GM13976 (cell line): ENCODE measurements at regions not wholly inside any gene's neighbourhood (a gene's known extent, or its start where the extent isn't known, plus 50 kb on each side); places are given as distances from the start of the nearest gene placed in this dataset.

ENCODE experiments used
- DNase-seq: peaks from one replicate; pipeline ENCODE4 v3.0.0; 2012; ENCODE audit warnings: low spot score
- in situ Hi-C: fragments of 300-500 bp; cut with MboI; formaldehyde crosslinking; loops from one replicate; pipeline ENCODE4 v1.12.0; 2022; ENCODE audit warnings: low sequenced_read_pairs, mixed read lengths, inconsistent platforms; ENCODE audit not compliant: unreplicated experiment
- TF ChIP-seq, protein P1 (sequence below): IDR thresholded peaks from 2 replicates; pipeline ENCODE4 v1.5.1; 2012; ENCODE audit warnings: borderline replicate concordance, mild to moderate bottlenecking; ENCODE audit not compliant: insufficient read depth; ENCODE audit errors: extremely low read depth, missing control alignments, control extremely low read depth

GRCh38 chr14:71701990-71702389, 230.2 kb upstream of the RGS6 start:
- TF ChIP-seq, protein P1, sequence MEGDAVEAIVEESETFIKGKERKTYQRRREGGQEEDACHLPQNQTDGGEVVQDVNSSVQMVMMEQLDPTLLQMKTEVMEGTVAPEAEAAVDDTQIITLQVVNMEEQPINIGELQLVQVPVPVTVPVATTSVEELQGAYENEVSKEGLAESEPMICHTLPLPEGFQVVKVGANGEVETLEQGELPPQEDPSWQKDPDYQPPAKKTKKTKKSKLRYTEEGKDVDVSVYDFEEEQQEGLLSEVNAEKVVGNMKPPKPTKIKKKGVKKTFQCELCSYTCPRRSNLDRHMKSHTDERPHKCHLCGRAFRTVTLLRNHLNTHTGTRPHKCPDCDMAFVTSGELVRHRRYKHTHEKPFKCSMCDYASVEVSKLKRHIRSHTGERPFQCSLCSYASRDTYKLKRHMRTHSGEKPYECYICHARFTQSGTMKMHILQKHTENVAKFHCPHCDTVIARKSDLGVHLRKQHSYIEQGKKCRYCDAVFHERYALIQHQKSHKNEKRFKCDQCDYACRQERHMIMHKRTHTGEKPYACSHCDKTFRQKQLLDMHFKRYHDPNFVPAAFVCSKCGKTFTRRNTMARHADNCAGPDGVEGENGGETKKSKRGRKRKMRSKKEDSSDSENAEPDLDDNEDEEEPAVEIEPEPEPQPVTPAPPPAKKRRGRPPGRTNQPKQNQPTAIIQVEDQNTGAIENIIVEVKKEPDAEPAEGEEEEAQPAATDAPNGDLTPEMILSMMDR, result no peak
- in situ Hi-C loops, result no loop called here
- DNase-seq, result no peak

GRCh38 chr14:71702786-71703185, 229.4 kb upstream of the RGS6 start:
- in situ Hi-C loops, result no loop called here
- no peak for DNase-seq
- TF ChIP-seq, protein P1, result no peak

- DNase-seq, result no peak
- TF ChIP-seq, protein P1, result no peak
- in situ Hi-C loops, result no loop called here
Observed at GRCh38 chr14:71703477-71703876, 228.8 kb upstream of the RGS6 start.

DNA sequence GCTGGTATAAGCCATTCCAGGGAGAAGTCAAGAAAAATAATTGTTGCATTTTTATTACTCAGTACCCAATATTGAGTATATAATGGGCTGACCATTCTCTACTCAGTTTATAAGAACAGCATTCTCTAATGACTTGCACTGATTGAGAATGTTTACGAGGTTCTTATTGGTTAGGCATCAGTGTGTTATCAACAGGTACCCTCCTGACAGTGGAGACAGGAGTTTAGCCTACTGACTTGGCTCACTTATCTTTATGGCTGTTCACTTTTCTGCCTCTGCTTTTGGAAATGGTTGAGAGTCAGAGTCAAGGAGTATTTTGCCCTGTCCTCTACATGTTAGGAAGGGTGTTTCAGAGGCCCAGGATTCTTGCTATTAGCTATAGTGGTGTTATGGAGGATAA, 228.0 kb upstream of the RGS6 start:
- in situ Hi-C loops, result no loop called here
- no peak for DNase-seq
- TF ChIP-seq, protein P1, result no peak

DNA sequence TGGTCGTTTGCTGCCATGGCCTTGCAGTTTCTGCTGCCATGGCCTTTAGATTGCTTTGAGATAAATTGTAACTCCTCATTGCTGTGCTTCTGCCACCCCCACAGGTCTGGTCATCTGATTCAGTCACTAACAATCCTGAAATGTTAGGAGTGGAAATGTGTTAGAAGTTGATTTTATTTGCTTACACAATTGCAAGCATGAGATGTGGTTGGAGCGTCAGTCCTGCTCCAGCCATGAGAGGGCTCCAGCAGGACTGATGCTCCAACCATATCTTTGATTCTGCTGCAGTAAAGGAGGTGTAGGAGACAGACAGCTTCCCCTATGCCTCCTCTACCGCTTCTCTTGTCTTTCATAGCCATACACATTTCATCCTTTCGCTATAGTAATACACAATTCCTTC, 226.8 kb upstream of the RGS6 start:
- in situ Hi-C loops, result no loop called here
- DNase-seq, result no peak
- TF ChIP-seq, protein P1, result no peak

DNA sequence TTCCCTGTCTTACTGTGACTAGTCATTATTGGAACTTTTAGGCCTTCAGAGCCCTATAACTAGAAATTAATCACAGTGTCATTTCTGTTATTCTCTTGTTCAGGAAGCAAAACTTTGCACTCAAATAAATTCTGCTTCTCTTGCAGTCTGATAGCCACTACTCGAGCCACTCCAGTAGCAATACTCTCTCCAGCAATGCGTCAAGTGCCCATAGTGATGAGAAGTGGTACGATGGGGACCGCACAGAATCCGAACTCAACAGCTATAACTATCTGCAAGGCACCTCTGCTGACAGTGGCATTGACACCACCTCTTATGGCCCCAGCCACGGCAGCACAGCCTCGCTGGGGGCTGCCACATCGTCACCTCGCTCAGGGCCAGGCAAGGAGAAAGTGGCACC, 223.2 kb upstream of the RGS6 start:
- TF ChIP-seq, protein P1, result no peak
- no peak for DNase-seq
- in situ Hi-C loops, result no loop called here

DNA sequence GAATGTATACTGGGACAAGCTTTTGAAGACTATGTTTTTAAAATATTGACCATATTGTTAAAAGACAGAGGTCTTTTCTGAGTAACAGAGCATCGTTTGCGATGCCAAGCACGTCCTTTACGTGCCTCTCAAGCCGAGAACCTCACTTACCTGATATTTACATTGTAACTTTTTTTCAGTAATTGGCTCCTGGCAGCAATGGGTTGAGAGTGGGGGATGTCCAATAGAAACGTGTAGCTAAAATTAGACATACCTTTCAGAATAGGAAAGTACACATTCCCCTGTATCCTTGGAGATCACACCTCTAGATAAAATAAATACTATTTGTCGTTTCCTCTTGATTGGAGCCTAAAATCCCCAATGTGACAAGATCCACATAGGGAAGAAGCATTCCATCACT, 222.2 kb upstream of the RGS6 start:
- DNase-seq, result no peak
- TF ChIP-seq, protein P1, result no peak
- in situ Hi-C loops, result no loop called here
